OCI-LY7 (cell line): ENCODE measurements at regions not wholly inside any gene's neighbourhood (a gene's known extent, or its start where the extent isn't known, plus 50 kb on each side); places are given as distances from the start of the nearest gene placed in this dataset.

ENCODE experiments used
- EZH2phosphoT487 ChIP-seq: fragments of 200-600 bp; sonication (generic); IDR thresholded peaks from 2 replicates; pipeline ENCODE4 v1.6.1; 2018; ENCODE audit warnings: low read depth, borderline replicate concordance, mild to moderate bottlenecking, mixed run types, antibody characterized with exemption, low read length, moderate library complexity, mixed read lengths
- TF ChIP-seq, protein P1 (sequence below): fragments of 200-600 bp; sonication (generic); conservative IDR thresholded peaks from 2 replicates; pipeline ENCODE4 v1.5.1; 2014; ENCODE audit warnings: mild to moderate bottlenecking, antibody characterized with exemption, low read length, moderate library complexity, mixed read lengths

DNA sequence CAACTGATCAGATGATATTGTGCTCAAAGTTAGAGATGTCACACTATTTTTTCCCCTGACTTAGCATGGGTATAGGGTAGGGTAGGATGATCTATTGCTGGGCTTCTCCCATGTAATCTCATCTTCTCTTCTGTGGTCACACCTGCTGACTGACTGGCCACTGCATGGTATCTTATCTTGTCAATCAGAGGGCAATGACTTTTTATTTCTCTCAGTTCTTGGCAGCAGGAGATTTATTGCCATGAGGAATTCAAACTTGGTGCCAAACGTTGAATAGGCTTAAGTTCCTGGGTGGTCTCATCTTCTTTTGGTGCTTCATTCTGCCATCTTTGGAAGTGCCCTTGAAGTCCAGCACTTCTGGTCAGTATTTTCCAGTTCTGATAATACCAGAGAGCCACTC lies 226.4 kb upstream of the POGK start:
- TF ChIP-seq, protein P1, sequence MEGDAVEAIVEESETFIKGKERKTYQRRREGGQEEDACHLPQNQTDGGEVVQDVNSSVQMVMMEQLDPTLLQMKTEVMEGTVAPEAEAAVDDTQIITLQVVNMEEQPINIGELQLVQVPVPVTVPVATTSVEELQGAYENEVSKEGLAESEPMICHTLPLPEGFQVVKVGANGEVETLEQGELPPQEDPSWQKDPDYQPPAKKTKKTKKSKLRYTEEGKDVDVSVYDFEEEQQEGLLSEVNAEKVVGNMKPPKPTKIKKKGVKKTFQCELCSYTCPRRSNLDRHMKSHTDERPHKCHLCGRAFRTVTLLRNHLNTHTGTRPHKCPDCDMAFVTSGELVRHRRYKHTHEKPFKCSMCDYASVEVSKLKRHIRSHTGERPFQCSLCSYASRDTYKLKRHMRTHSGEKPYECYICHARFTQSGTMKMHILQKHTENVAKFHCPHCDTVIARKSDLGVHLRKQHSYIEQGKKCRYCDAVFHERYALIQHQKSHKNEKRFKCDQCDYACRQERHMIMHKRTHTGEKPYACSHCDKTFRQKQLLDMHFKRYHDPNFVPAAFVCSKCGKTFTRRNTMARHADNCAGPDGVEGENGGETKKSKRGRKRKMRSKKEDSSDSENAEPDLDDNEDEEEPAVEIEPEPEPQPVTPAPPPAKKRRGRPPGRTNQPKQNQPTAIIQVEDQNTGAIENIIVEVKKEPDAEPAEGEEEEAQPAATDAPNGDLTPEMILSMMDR = no peak
- TF ChIP-seq EZH2phosphoT487 = no peak
